Fibroblast of the aortic adventitia (primary cell): ENCODE measurements at regions not wholly inside any gene's neighbourhood (a gene's known extent, or its start where the extent isn't known, plus 50 kb on each side); places are given as distances from the start of the nearest gene placed in this dataset.

ENCODE experiments used
- DNase-seq: peaks from one replicate; pipeline ENCODE4 v3.0.0-alpha.2; 2010; ENCODE audit warnings: low read depth
- H3K4me3 ChIP-seq: 2 replicates; pipeline ENCODE4 v1.5.1; 2011; ENCODE audit warnings: low read depth, mild to moderate bottlenecking, control low read depth, low read length, moderate library complexity
- CTCF ChIP-seq: IDR thresholded peaks from 2 replicates; pipeline ENCODE4 v1.5.1; 2011; ENCODE audit warnings: mild to moderate bottlenecking, low read length, control low read depth, inconsistent platforms; ENCODE audit not compliant: insufficient read depth

DNA sequence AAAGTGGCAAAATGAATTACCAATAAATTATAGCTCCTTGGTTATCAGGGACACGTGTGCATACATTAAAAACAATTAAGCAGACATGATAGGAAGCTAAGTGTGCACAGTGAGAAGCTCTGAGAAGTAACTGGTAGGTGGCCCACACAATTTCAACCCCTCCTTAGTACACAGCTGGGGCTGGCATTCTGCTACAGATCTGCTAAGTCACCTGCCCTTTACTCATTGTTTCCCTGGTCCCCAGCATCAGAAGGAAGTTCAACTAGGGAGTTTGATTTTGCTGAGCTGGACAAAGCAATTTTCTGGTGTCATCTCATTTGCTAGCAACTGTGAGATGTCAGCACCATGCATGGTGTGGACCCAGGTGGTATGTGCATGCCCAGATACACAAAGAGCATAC is 424.1 kb upstream of the NPVF start:
- no peak for TF ChIP-seq CTCF
- H3K4me3 ChIP-seq = no peak overlapping the region
- DNase-seq = no peak

GRCh38 chr7:25653384-25653783 is 425.1 kb upstream of the NPVF start:
- no peak for DNase-seq
- H3K4me3 ChIP-seq = no peak overlapping the region
- no peak for TF ChIP-seq CTCF

GRCh38 chr7:25656071-25656470 is 427.8 kb upstream of the NPVF start:
- DNase-seq = no peak
- TF ChIP-seq CTCF = no peak
- H3K4me3 ChIP-seq = no peak overlapping the region

DNA sequence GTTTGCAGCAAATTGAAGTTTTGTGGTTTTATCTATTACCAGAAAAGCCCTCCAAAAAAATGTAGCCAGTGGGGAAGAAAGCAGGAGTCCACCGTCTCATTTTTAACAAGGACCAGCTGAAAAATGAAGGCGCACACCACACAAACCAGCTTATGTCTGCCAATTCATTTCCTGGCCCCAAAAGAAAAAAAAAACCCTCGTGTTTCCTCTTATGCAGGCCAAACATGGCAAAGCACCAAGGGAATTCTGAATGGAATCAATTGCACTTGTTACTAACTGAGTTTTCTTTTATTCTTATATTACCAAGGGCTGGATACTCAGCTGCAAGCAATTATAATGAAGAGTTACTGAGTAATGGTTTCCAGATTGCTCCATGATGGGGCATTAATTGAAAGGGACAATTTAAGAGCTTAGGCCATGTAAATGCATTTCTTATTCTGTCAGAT is 428.3 kb upstream of the NPVF start:
- no peak for TF ChIP-seq CTCF
- H3K4me3 ChIP-seq = no peak overlapping the region
- peak; percentile 27 for DNase-seq

DNA sequence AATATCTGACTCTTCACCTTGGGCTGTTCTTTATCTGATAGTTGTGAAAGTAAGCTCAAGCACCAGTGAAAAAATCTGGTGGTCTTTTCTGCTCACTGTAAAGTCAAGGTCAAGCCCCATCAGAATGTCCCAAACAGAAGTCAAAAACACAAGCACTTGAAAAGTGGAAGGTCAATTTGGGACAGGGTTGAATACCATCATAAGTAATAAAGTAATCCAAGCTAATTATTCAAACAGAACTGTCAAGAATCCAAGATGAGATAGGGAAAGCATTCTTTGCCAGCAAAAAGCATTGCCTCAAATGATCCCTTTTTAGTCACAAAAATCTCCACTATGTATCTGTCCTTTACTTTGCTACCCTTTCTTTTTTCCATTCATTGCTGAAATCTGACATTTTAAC is 430.1 kb upstream of the NPVF start:
- no peak for DNase-seq
- no peak overlapping the region for H3K4me3 ChIP-seq
- no peak for TF ChIP-seq CTCF

DNA sequence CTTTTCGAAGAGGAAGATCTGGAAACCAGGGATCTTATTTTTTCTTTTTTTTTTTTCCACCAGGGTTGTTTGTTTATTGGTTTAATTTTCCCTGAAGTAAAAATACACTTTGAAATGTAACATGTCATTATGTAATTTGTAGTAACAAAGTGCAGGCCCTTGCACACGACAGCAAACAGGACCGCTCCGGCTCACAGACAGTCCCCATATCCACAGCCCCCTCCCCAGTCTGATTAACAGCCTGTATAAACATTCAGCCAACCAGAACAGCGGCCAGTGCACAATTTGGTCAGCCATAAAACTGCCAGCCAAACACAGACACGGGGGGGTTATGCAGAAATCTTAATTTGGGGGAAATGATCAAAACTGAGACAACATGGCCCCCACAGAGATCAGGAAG is 431.6 kb upstream of the NPVF start:
- TF ChIP-seq CTCF = no peak
- H3K4me3 ChIP-seq = no peak overlapping the region
- DNase-seq = no peak
